RPMI7951 (cell line): ENCODE measurements at regions not wholly inside any gene's neighbourhood (a gene's known extent, or its start where the extent isn't known, plus 50 kb on each side); places are given as distances from the start of the nearest gene placed in this dataset.

Experiments
- DNase-seq: peaks from one replicate; pipeline ENCODE4 v3.0.0-alpha.2; 2012; ENCODE audit warnings: low read depth

DNA sequence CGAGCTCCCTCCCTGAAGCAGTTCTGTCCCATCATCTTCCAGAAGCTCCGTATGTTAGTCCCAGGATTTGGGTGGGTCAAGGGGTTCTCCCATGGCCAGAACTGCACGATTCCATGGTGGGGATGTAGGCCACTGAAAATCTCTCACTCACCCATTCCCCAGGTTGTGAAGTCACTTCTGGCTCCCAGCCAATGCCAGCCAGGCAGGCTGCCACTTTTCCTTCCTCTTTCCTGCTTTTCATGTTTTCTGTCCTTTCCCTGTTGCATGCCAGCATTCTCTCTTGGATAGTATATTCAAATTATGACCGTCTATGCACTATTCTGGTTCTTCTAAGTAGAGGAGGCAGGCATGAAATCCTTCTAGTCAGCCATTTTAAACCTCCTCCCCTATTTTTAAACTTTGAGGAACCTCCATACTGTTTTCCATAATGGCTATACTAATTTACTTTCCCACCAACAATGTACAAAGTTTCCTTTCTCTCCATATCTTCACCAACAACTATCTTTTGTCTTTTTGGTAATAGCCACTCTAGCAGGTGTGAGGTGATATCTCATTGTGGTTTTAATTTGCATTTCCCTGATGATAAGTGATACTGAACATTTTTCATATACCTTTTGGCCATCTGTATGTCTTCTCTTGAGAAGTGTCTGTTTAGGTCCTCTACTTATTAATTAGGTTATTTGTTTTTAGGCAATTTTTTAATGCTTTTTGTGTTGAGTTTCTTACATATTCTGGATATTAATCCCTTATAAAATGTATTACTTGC is 182.1 kb upstream of the TET2 start:
- DNase-seq = no peak

DNA sequence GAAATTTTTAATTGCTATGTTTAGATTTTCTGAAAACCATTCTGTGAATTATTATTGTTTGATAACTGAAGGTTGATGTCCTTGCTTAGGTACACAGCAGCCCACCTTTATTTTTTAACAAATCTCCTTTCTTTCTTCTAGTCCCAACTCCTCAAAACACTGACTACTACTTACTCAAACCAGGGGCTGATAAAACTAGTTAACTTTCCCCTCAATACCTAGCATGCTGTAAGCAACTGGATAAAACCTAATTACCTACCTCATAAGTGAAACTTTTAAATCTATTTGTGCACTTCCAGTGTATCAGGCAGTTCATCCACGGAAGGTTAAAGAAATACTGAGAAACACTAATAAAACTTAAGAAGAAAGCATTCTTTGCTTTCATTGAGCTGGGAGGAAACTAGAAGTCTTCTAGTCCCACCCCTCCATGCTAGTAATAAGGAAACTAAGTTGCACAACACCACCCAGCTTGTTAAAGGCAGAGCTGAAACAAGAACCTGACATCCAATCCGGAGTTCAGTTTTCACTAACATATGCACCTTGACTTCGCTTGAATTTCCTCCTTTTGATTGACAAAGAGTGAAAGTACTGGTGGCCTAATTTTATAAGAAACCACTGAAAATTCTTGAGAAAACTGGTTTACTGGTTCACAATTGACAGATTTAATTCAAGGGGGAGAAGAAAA is 180.2 kb upstream of the TET2 start:
- DNase-seq = no peak

DNA sequence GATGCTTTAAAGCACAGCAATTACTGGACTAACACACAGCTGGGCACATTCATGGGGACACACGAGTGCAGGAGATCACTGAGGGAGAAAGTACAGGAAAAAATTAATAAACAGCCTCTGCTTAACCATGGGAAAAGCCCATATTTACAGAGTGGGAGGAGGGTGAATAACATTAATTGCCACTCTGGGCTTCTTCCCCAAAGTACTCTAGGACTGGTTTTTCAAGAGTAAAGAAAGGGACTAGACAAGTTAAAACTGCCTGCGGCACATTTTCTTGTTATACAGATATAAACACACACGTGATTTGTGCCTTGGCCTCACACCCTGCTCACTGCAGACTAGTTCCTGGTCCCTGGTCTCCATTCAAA is 179.7 kb upstream of the TET2 start:
- no peak for DNase-seq

DNA sequence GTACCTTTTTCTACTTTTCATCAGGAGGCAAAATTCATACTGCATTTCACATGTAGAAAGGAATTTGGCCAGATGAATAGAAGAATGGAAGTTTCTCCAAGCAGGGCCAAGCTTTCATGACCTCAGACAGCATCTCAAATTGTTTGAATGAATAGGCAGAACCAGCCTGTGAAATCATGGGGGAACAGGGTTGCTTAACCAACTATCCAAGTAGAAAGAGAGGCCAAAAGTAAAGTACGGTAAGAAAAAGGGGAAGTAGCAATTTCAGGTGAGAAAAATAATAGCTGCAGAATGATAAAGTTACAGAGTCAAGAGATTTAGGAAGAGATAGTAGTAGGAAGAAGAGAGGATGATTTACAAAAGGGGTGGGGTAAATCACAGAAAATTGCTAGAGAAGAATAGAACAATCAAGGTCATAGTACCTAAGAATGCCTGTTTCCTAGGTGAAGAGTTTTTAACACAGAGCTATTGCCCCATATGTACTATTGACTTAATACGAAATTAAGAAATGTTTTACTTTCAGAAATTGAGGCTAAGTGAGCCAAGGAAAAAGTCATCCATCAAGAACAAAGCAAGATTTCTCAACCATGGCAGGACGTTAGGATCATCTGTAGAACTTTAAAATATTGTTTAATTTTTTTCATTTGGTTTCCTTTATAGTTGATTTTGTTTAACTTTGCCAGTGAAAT is 177.1 kb upstream of the TET2 start:
- no peak for DNase-seq

DNA sequence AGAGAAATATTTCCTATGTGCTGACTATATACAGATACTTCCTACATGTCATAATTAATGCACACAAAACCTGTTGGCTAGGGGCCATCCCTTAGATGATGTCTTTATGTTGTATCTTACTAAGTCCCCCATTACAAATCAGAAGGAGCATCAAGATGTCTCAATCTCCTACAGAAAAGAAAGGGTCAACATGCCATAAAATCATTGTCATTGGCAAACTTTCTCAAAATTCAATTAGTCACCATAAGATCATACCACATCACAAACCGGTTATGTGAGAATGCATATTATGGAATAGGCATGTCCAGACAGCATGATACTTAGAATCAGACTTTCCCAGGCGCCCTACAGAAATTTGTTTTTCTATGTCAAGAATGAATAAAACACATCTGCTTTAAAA is 175.2 kb upstream of the TET2 start:
- no peak for DNase-seq

DNA sequence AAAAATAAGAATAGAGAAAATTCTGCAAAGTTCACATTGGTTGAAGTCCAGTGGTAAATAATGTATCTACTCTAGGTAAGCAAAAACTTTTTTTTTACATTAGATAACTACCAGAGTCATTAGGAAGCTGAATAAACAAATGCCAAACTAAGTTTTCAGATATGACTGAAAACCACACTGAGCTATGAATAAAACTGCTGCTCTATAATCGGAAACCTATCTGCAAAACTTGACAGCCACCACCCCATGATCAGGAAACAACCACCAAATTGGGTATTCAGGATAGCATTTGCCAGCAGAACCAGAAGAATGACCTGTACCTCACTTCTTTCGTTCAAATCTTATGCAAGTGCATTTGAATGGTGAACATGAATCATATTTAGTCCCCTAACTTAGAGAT is 173.0 kb upstream of the TET2 start:
- no peak for DNase-seq

DNA sequence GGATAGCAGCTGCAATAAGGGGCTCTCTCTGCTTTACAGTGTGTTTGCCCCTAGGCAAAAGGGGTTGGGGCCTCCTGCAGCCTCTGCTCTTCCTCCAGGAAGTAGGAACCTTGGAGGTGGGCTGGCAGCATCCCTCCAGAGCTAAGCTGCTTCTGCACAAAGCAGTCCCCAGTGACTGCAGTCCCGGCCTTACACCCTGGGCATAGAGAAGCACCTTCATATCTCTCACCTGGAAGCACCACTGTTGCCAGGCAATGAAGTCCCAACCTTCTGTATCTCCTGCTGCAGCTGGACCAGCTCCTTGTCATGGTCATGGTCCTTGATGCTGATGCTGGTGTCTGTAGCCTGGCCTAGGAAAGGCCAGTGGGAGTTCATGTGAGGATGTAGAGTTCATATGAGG is 171.1 kb upstream of the TET2 start:
- no peak for DNase-seq

DNA sequence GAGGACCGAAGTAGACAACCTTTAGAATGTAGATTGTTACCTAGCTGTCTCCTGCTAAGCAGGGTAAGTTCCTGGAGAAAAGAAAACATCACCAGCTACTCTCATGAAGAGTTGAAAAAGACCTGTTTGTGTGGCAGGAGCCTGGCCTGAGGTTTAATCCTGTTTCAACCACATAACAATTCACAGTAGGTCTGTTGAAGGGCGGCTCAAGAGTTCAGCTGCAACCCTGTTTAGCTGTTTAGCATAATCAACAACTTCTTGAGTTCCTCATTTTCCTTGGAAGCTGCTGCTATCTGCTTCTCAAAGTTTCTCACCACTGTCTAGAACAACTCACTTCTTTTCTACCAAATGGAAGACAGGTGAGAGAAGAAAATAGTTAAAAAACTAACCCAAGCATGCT is 170.4 kb upstream of the TET2 start:
- DNase-seq = no peak

DNA sequence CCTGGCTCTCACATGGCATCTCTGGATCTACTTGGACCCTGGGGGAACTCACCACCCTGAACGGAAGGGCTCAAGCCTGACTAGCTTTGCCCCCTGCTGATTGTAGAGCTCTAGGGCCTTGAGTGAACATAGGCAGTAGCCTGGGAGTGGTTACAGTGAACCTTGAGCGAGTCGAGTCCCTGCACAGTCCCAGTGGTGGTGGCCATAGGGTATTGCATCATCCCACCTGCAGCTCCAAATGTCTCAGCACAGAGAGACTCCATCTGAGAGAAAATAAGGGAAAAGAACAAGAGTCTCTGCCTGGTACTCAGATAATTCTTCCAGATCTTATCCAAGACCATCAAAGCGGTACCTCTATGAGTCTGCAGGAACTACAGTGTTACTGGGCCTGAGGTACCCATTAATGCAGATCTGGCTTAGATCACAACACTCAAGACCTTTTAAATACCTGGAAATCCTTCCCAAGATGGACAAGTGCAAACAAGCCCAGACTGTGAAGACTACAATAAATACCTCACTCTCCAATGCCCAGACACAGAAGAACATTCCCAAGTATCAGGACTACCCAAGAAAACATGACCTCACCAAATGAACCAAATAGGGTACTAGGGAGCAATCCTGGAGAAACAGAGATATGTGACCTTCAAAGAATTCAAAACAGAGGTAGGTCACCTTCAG is 167.5 kb upstream of the TET2 start:
- DNase-seq = no peak

DNA sequence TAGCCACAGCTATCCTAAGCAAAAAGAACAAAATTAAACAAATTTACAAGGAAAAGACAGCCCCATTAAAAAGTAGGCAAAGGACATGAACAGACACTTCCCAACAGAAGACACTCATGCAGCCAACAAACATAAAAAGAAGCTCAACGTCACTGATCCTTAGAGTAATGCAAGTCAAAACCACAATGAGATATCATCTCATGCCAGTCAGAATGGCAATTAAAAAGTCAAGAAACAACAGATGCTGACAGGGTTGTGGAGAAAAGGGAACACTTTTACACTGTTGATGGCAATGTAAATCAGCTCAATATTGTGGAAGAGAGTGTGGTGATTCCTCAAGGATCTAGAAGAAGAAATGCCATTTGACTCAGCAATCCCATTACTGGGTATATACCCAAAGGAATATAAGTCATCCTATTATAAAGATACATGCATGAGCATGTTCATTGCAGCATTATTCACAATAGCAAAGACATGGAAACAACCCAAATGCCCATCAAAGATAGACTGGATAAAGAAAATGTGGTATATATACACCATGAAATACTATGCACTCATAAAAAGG is 163.0 kb upstream of the TET2 start:
- DNase-seq = no peak

DNA sequence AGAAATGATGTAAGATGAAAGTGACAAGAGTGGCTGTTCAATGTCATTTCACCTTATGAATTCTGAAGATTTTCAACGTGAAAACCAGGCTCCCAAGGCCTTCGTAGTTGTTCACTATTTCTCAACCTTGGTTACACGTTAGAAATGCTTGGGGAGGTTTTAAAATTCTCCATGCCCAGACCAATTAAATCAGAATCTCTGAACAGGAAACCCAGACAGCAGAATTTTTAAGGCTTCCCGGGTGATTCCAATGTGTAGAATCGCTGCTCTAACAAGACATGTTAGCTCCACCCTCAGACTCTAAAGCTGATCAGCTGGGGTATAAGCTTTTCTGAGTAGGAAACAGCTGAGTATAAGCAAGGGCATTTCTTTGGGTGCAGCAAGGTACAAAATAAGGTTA is 160.4 kb upstream of the TET2 start:
- no peak for DNase-seq

DNA sequence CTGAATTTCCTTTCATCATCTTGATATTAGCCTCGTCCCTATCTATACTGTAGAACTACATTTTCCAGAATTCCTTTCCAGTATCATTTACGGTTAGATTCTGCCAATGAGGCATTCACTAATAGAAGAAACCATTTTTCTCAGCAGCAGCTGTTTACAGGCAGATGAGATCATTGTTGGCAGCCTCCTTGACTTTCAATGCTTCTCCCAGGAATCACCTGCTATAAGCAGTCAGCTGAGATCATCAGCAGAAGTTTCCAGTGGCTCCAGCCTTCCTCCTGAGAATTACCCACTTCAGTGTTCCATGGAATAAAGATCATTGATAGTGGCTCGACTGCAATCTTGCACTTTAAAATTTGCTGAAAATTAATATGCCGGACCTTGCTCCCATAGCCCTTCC is 157.3 kb upstream of the TET2 start:
- DNase-seq = peak; percentile 5

DNA sequence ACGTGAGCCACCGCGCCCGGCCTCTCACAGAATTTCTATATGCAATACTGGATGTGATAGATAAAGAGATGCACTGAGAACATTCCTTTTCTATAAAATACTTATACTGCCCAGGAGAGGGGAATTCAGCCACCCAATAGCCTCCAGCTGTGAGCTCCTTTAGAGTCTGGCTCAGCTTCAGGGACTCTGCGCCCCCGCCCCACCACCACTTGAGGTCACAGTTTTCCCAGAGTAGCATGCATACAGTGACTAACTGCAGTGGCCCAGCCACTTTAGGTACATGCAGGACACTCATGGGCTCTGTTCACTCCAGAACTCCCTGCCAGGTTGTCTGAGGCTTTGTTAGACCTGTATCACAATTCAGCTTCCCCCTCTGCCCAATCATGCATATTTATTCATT is 144.4 kb upstream of the TET2 start:
- DNase-seq = peak; percentile 11

DNA sequence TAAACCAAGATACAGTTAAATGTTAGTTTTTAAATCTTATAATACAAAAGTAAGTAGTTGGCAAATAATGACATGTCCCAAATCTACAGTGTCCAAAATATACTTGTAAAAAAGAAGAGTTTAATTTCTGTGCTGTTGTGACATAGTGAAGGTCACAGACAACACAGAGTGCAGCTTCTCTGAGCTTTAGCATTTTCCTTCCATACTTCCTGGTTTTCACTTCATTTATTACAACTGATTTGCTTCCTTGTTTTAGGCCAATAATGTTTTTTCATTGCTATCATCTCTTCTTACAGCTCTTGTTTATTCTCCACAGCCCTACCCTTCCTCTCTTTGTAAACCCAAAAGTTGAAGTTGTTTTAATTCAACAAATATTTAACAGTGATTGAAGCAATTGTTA is 132.4 kb upstream of the TET2 start:
- DNase-seq = no peak

DNA sequence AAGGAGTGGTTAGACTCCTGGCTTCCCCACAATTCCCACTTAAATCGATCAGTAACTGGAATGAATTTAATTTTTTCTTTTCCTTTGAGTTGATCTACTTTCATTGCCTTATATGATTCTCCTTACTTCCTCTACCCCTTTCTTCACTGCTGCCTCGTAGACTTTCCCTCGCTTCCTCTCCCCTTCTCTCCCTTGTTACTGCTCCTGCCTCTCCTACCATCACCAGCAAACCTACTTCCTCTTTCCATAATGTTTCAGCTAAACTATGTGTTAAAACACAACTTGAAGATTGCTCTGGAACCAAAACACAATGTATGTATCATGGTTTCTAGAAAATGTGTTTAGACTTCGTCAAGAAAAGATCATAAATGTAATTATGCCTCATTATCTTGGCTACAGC is 132.0 kb upstream of the TET2 start:
- no peak for DNase-seq

DNA sequence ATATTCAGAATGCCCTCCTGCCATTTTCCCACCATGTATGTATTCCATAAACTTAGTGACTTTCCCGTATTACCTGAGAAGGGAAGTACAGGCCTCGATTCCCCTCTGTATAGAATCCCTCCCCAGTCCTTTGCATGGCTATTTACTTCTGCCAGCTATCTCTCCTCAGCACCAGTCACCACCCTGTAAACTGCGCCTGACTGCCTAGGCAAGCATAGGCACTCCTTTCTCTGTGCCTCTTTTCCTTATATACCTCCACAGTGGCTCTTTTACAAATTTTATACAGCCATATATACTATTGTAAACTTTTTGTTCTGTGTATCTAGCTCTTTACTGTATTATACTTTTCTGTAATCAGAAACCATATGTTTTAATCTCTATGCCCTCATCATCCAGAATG is 130.9 kb upstream of the TET2 start:
- no peak for DNase-seq

DNA sequence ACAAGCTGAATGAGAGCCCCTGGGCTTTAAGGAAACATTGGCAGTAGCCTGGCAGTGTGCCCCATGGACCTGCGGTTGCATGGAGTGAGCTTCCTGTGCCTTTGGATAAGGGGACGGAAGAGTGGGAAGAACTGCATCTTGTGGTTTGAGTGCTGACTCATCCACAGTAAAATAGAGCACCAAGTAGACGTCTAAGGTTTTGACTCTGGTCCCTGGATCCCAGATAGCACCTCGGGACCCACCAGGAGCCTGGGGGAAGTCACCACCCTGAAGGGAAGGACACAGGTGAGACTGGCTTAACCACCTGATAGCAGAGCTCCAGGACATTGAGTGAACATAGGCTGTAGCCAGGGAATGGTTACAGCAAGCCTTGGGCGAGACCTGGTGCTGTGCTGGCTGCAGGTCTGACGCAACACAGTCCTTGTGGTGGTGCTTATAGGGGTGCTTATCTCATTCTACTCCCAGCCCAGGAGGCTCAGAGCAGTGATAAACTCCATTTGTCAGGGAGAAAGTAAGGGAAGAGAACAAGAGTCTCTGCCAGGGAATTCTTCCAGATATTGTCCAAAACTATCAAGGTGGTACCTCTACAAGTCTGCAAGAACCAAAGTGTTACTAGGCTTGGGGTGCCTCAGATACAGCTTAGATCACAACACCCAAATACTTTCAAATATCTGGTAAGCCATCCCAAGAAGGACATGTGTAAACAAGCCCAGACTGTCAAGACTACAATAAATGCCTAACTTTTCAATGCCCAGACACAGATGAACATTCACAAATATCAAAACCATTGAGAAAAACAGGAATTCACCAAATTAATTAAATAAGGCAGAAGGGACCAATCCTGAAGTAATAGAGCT is 123.6 kb upstream of the TET2 start:
- peak; percentile 96 for DNase-seq

DNA sequence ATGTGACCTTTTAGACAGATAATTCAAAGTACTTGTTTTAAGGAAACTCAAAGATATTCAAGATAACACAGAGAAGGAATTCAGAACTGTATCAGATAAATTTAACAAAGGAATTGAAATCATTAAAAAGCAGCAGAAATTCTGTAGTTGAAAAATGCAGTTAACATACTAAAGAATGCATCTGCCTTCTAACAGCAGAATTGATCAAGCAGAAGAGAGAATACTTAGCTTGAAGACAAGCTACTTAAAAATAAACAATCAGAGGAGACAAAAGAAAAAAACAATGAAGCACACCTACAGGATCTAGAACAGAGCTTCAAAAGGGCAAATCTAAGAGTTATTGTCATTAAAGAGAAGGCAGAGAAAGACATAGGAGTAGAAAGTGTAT is 123.0 kb upstream of the TET2 start:
- no peak for DNase-seq

DNA sequence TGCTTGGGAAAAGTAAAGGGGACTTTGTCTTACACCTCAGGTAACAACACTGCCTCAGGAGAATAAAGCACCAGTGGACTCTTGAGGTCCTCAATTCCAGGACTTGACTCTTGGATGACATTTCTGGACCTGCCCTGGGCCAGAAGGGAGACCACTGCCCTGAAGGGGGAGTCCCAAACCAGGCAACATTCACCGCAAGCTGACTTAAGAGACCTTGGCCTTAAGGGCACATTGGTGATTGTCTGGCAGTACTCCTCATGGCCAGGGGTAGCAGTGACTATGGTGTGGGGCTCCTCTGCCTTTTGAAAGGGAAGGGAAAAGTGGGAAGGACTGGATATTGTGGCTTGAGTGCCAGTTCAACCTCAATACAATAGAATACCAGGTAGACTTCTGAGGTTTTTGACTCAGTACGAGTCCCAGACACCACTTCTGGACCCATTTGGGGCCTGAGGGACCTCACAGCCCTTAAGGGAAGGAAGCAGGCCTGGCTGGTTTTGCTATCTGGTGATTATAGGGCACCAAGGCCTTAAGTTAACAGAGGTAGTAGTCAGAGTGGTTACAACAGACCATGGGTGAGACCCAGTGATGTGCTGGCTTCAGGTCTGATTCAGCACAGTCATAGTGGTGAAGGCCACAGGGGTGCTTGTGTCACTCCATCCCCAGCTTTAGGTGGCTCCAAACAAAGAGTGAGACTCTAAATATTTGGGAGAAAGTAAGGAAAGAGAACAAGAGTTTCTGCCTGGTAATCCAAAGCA is 121.2 kb upstream of the TET2 start:
- no peak for DNase-seq

DNA sequence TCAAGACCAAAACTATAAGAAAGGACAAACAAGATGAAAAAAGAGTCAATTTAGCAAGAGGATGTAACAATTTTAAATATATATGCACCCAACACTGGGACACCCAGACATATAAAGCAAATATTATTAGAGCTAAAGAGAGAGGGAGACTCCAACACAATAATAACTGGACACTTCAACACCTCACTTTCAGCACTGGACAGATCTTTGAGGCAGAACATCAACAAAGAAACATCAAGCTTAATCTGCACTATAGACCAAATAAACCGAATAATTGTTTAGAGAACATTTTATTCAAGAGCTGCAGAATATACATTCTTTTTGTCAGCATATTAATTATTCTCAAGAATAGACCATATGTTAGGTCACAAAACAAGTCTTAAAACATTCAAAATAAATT is 109.7 kb upstream of the TET2 start:
- DNase-seq = no peak

DNA sequence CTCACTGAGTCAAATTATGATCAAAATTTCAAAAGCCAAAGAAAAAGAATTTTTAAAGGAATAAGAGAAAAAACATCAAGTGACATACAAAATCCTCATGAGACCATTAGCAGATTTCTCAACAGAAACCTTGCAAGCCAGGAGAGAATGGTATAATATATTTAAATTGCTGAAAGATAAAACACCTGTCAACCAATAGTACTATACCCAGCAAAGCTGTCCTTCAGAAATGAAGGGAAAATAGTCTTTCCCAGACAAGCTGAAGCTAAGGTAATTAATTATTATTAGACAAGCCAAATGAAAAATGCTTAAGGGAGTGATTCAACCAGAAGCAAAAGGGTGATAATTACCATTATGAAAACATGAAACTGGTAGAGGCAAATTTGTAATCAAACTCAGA is 104.2 kb upstream of the TET2 start:
- no peak for DNase-seq
